ENCODE measurements at regions not wholly inside any gene's neighbourhood (a gene's known extent, or its start where the extent isn't known, plus 50 kb on each side); places are given as distances from the start of the nearest gene placed in this dataset.

GRCh38 chr10:129219364-129219763, 247.7 kb upstream of the MGMT start:
- TF ChIP-seq CTCF (conservative IDR thresholded peaks at IDR 0.05 in 1 of 2, IDR thresholded peaks at IDR 0.05 in 1 of 2; ENCODE audit: extremely low read depth in 1 of 2, insufficient read depth in 1 of 2, low read depth in 1 of 2, low read length in 2 of 2) (no peak), EZH2 (IDR thresholded peaks at IDR 0.05; ENCODE audit: borderline replicate concordance, low read length) (no peak)

Measured in mammary epithelial cell (primary cell).